ENCODE measurements at regions not wholly inside any gene's neighbourhood (a gene's known extent, or its start where the extent isn't known, plus 50 kb on each side); places are given as distances from the start of the nearest gene placed in this dataset.

DNA sequence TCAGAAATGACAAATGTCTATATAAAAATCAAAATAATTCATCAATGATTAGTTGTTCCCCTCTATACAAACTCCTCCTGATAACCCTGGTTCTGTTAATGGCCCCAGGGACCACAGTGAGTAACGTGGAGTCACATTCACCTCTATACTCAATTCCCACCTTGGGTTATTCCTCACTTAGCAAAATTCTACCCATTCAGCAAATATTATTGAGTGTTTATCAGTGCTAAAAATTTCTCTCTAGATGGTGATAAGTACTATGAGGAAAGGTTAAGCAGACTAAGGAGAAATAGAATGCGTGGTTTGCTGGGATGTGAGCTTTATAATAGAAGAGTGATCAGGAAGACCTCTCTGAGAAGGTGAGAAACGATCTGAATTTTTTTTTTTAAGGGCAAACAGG lies 1124.5 kb downstream of the BCL11A start:
- TF ChIP-seq, protein P1, sequence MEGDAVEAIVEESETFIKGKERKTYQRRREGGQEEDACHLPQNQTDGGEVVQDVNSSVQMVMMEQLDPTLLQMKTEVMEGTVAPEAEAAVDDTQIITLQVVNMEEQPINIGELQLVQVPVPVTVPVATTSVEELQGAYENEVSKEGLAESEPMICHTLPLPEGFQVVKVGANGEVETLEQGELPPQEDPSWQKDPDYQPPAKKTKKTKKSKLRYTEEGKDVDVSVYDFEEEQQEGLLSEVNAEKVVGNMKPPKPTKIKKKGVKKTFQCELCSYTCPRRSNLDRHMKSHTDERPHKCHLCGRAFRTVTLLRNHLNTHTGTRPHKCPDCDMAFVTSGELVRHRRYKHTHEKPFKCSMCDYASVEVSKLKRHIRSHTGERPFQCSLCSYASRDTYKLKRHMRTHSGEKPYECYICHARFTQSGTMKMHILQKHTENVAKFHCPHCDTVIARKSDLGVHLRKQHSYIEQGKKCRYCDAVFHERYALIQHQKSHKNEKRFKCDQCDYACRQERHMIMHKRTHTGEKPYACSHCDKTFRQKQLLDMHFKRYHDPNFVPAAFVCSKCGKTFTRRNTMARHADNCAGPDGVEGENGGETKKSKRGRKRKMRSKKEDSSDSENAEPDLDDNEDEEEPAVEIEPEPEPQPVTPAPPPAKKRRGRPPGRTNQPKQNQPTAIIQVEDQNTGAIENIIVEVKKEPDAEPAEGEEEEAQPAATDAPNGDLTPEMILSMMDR (IDR thresholded peaks at IDR 0.05), result no peak
- TF ChIP-seq POLR2A (IDR thresholded peaks at IDR 0.05), result no peak
- DNase-seq (no peak), ATAC-seq (no peak)
- WGBS, 2 donors, result 71 to 81% methylated on average over 3 of the region's 3 CpGs
- H3K27ac ChIP-seq, result no peak overlapping the region
- no peaks in the 10 kb centered on the region for H3K27me3 ChIP-seq
- H3K36me3 ChIP-seq (replicated peaks in 1 of 2; ENCODE audit: insufficient read depth in 1 of 2, low read depth in 2 of 2), result no peaks in the 10 kb centered on the region
- no peaks in the 10 kb centered on the region for H3K9me3 ChIP-seq
- H3K4me1 ChIP-seq, result no peaks in the 10 kb centered on the region
- intact Hi-C loops (cut with DNase I), result no loop called here
- no peak overlapping the region for H3K4me3 ChIP-seq

DNA sequence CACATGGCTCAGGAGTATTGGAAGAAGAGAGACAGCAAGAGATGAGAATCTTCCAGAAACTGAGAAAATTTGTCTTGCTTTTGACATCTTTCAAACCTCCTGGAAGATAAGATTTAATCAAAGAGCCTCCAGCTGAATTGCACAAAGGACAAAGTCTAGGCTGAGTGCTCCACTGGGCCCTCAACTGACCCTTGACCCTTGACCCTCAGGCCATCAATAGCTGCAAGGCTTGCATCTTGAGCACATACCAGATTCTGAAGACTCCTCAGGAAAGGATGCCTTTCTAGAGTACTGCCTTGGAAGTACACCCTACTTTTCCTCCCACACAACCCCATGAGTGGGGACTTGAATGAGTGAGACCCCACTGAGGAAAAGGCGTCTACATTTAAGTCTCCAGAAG lies 1125.5 kb downstream of the BCL11A start:
- TF ChIP-seq POLR2A (IDR thresholded peaks at IDR 0.05), result no peak
- TF ChIP-seq, protein P1 (IDR thresholded peaks at IDR 0.05), result no peak
- ATAC-seq, result no peak
- H3K4me3 ChIP-seq, result no peak overlapping the region
- intact Hi-C loops (cut with DNase I), result no loop called here
- 84 to 88% methylated on average over 1 of the region's 1 CpG for WGBS, 2 donors
- no peak for DNase-seq
- no peaks in the 10 kb centered on the region for H3K27me3 ChIP-seq
- no peaks in the 10 kb centered on the region for H3K9me3 ChIP-seq
- no peaks in the 10 kb centered on the region for H3K36me3 ChIP-seq (replicated peaks in 1 of 2; ENCODE audit: insufficient read depth in 1 of 2, low read depth in 2 of 2)
- H3K4me1 ChIP-seq, result no peaks in the 10 kb centered on the region
- H3K27ac ChIP-seq, result no peak overlapping the region

DNA sequence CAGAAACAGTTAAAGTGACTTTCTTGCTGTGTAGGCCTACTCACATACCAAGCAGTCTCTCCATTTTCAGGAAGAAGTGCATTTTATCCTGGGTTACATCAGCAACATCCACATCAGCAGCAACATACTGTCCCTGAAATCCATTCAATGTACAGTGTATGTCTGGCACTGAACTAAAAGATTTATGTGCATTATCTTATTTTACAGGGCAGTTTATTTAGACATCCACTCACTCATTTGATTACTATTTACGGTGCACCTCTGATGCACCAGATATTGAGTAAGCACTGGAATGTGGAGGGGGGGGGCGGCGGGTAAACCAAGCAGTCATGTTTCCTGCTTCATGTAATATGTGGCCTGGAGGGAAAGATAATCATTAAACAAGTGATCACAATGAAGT lies 1128.2 kb downstream of the BCL11A start:
- Histone ChIP-seq H3K27me3 (no peaks in the 10 kb centered on the region), H3K4me3 (no peak overlapping the region), H3K27ac (no peak overlapping the region), H3K36me3 (replicated peaks in 1 of 2; ENCODE audit: insufficient read depth in 1 of 2, low read depth in 2 of 2) (no peaks in the 10 kb centered on the region), H3K9me3 (no peaks in the 10 kb centered on the region), H3K4me1 (no peaks in the 10 kb centered on the region)
- 32 to 38% methylated on average over 3 of the region's 3 CpGs for WGBS, 2 donors
- DNase-seq, result peak in 1 of 4 donors; percentile 15
- ATAC-seq, result no peak
- TF ChIP-seq POLR2A (IDR thresholded peaks at IDR 0.05), result no peak
- TF ChIP-seq, protein P1 (IDR thresholded peaks at IDR 0.05), result no peak
- intact Hi-C loops (cut with DNase I), result no loop called here

DNA sequence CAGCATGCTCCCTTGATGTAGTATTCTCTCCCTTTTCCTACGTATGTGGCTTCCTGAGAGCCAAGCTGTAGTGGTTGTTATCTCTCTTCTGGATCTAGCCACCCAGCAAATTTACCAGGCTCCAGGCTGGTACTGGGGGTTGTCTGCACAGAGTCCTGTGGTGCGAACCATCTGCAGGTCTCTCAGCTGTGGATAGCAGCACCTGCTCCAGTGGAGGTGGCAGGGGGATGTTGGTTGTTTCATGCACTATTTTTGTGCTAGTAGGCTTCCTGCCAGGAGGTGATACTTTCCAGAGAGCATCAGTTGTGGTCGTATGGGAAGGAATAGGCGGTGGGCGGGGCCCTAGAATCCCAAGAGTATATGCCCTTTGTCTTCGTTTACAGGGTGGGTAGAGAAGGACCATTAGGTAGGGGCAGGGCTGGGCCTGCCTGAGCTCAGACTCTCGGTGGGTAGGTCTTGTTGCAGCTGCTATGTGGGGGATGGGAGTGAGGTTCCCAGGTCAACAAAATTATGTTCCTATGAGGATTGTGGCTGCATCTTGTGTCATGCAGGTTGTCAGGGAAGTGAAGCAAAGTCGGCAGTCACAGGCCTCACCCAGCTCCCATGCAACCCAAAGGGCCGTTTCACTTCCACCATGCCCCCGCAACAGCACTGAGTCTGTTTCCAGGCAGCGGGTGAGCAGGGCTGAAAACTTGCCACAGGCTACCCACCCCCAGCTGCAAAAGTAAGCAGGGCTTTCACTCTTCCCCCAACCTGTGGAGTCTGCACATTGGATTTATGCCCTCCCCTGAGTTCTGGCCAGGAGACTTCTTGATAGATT lies 1139.5 kb downstream of the BCL11A start:
- peaks cover 0 to 4% (median 0%) of the 10 kb centered on the region in 3 donors for H3K9me3 ChIP-seq
- no peak for ATAC-seq
- H3K27ac ChIP-seq, result no peak overlapping the region
- no peak overlapping the region for H3K4me3 ChIP-seq
- no peaks in the 10 kb centered on the region for H3K4me1 ChIP-seq
- intact Hi-C loops (cut with DNase I), result no loop called here
- no peaks in the 10 kb centered on the region for H3K36me3 ChIP-seq (replicated peaks in 1 of 2; ENCODE audit: insufficient read depth in 1 of 2, low read depth in 2 of 2)
- WGBS, 2 donors, result 66 to 68% methylated on average over 11 of the region's 11 CpGs
- TF ChIP-seq, protein P1 (IDR thresholded peaks at IDR 0.05), result no peak
- no peak for TF ChIP-seq POLR2A (IDR thresholded peaks at IDR 0.05)
- H3K27me3 ChIP-seq, result no peaks in the 10 kb centered on the region
- no peak for DNase-seq

DNA sequence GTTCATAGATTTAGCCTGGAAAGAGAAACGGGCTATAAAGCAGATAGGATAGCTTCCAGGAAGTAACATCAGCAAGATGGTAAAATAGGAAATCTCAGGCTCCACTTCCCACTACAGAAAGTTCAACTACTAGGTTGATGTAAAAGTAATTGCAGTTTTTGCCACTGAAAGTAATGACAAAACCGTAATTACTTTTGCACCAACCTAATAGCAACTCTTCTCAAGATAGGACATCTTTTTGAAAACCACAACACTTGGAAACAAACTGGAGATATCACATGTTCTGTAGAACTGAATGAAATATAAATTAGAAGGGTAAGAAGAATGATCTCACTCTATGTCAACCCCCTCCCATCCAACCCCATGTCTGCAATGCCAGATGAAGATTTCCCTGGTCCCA lies 1154.3 kb downstream of the BCL11A start:
- no peaks in the 10 kb centered on the region for H3K4me1 ChIP-seq
- no peak for DNase-seq
- H3K27me3 ChIP-seq, result no peaks in the 10 kb centered on the region
- H3K36me3 ChIP-seq (replicated peaks in 1 of 2; ENCODE audit: insufficient read depth in 1 of 2, low read depth in 2 of 2), result no peaks in the 10 kb centered on the region
- intact Hi-C loops (cut with DNase I), result no loop called here
- H3K4me3 ChIP-seq, result no peak overlapping the region
- 80 to 88% methylated on average over 2 of the region's 2 CpGs for WGBS, 2 donors
- no peak for ATAC-seq
- H3K9me3 ChIP-seq, result no peaks in the 10 kb centered on the region
- no peak overlapping the region for H3K27ac ChIP-seq
- TF ChIP-seq POLR2A (IDR thresholded peaks at IDR 0.05), result no peak
- TF ChIP-seq, protein P1 (IDR thresholded peaks at IDR 0.05), result no peak
